ENCODE measurements at regions not wholly inside any gene's neighbourhood (a gene's known extent, or its start where the extent isn't known, plus 50 kb on each side); places are given as distances from the start of the nearest gene placed in this dataset.

DNA sequence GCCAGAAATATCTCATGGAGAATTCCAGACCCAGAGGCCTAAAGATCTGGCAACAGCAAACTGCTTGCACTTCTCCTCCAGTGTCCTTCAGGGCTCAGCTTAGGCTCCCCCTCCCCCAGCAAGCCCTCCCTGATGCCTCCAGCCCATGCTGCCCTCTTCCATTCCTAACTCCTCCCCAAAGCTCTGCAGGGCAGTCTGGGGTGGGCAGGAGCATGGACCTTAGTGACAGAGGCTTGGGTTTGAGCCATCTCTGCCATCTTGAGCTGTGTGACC is 436.8 kb downstream of the PTPRU start:
- no peak for DNase-seq (ENCODE audit: low read depth, low spot score)

DNA sequence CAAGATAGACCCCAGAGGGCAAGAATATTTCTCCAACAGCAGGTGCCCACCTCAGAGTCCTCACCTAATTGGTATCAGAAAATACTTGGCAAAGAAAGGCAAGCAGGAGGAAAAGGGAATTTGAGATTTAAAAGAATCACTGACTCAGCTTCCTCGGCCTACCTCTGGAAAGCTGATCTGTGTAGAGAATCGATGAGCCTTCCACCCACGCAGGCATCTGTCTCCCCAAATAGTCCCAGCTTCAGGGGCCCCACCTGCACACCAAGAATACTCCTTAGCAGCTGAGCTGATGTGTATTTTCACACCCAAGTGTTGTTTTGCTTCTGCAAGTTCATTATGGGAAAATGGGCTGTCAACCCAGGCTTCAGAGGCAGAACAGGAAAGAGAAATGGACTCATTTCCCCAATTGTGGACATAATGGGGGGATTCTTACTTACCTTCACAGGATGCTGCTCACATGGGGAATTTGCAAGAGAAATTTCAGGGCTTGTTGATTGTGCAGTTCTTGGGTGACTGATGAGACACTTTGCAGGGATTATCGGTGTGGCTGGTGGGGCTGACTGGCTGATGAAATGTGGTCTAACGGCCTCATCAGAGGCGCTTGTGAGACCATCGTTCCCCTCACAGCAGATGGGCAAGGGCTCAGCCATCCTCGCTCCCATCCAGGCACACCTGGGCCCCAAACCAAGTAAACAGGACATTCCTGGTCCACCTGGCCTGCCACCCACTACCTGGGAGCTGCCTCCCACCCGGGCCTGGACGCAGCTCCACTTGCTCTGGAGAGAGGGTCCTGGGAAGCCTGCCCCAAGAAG is 436.3 kb downstream of the PTPRU start:
- DNase-seq (ENCODE audit: low read depth, low spot score): no peak

DNA sequence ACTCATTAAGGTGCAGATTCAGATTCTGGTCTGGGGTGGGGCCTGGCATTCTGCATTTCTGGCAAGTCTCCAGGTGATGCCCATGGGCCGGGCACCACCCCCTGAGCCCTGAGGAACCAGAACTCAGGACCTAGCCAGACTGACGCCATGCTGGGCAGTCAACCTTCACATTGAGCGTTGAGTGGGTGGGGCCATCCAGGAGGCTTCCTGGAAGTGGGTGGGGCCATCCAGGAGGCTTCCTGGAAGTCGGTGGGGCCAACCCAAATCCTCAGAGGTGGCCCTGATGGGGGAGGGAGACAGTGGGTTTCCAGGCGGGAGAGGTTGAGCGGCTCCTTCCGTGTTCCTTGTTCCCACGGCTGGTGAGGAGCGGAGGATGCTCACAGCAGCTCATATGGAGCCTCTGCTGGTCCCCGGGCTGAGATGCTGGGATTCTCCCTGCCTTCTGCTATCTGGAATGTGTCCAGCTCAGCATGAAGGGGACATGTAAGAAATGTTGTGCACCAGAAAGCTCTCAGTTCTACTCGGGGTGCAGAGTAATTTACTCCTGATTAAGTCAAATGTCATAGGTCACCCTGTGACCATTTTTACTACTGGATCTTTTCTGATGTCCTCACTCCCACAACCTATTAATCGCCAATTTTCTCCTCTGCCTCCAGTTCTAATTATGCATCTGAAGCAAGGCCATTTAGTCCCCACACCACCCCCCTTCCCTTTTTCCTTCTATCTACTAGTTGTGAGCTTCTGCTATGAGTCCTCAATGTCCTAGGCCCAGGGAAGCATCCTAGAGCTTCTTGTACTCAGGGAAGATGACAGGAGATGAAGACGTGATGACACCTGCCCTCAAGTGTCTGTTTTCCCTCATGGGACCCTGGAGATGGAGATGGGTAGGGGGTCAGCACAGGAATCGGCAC is 435.4 kb downstream of the PTPRU start:
- no peak for DNase-seq (ENCODE audit: low read depth, low spot score)

DNA sequence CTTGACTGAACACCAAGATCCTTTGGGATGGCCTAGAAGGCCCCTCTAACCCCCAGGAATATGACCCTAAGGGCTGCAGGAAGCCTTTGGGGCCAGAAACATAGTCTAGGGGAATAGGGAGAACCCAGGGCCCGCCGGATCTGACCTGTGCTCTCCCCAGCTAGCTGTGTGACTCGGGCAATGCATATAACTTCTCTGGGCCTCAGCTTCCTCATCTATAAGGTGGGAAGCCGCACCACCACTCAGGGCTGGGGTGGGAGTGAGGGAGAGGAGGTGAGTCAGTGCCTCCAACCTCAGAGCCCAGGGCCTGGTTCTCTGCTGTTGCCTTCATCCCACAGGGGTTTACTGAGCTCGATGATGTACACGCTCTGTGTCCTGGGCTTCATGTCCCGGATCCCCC is 434.4 kb downstream of the PTPRU start:
- no peak for DNase-seq (ENCODE audit: low read depth, low spot score)

DNA sequence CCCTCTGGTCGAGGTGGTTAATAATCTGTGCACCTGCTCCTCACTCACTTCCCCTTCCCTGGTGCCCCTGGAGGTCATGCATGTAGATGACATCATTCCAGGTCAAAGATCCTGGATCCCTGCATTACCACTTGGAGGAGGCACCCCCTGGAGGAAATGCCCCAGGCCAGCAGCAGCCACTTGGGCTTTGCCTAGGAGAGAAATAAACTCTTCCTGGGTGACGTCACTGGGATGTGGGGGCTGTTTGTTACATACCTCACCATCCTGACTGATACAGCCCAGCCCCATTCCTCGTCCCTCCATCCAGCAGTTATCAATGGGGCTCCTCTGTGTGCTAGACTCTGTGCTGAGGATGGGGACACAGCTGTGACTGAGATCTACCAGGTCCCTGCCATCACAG is 433.6 kb downstream of the PTPRU start:
- no peak for DNase-seq (ENCODE audit: low read depth, low spot score)

DNA sequence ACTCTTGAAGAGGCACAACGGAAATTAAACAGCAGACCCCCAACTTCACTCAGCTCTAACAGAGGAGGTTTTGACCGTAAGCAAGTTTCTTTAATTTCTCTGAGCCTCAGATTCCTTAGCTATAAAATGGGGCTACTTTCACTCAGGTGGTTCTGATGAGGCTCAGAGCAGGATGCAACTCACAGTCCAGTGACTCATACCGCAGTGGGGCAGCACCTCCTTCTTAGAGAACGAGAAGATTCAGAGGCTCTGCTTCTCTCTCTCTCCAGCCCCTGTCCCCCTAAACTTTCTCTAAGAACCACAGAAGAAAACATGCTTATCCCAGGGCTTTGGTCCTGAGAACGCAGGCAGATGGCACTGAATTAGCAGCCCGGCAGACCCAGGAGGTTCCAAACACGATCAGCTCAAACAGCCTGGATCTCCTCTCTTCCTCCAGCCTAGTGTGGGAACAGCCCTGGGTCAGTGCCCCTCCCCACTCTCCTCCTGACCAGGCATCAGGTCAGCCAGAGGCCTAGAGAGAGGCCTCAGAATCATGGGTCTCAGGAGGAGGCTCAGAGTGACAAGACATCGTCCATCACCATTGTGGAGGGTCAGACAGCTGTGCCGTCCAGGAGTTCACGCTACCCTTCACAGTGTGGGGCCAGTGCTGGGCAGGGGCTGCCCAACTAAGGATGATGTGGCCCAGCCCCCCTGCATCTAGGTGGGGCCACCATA is 433.0 kb downstream of the PTPRU start:
- DNase-seq (ENCODE audit: low read depth, low spot score): no peak

DNA sequence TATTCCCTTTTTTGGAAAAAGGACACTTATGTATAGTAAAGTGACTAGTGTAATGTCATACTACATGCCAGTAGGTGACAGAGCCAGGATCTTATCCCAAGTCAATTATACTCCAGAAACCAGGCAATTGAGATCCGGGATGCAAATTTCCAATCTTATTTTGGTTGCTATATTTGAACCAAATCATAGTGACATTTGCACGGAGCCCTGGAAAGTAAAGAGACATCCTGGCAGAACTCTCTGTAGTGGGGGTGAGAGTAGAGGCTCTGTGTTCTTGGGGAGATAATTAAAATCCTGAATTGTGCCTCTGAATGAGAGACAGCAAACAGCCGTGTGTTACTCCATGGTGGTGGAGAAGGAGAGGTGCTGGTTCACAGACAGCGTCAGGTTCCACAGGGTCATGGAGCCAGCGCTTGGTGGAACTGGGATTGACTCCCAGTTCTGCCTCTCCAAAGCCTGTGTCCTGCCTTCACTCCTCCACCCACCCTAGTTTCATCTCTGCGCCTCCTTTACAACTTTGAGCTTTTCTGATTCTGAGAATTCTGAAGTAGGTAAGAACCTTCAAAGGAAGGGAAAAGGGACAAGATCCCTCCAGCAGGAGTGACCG is 432.3 kb downstream of the PTPRU start:
- no peak for DNase-seq (ENCODE audit: low read depth, low spot score)

DNA sequence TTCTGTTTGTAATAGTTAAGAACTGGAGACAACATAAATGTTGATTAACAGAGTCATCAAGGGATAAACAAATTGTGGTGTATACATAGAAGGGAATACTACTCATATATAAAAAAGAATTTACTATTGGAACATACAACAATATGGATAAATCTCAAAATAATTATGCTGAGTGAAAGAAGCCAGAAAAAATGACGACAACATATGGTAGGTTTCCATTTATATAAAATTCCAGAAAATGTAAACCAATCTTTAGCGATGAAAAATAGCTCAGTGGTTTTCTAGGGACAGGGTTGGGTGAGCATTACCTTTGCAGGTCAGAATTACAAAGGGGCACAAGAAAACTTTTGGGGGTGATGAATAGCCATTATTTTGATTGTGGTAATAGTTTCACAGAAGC is 431.6 kb downstream of the PTPRU start:
- DNase-seq (ENCODE audit: low read depth, low spot score): no peak

DNA sequence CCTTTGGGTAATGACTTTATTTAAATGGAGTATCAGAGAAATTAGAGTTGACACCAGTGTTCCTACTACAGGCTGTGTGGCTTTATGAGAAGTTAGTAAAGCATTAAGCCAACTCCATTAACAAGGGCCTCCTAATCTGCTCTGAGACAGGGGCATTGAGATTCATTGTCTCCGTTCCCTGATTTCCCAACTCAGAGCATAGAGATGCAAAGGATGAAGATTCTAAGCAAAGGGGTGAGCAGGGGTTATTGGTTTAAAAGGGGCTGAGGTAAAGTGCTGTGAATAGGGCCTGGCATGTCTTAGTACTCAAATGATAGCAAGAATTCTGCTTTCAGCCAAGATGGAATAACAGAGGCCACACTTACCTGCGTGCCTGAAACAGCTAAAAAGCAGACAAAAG is 428.4 kb downstream of the PTPRU start:
- no peak for DNase-seq (ENCODE audit: low read depth, low spot score)

DNA sequence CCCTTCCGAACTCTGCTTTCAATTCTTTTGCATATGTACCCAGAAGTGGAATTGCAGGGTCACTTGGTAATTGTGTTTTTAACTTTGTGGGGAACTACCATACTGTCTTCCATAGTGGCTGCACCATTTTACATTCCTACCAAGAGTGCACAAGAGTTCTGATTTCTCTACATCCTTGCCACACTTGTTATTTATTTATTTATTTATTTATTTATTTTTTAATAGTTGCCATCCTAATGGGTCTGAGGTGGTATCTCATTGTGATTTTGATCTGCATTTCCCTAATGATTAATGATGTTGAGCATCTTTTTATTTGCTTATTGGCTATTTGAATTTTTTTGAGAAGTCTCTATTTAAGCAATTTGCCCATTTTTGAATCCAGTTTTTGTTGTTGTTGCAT is 422.4 kb downstream of the PTPRU start:
- no peak for DNase-seq (ENCODE audit: low read depth, low spot score)

DNA sequence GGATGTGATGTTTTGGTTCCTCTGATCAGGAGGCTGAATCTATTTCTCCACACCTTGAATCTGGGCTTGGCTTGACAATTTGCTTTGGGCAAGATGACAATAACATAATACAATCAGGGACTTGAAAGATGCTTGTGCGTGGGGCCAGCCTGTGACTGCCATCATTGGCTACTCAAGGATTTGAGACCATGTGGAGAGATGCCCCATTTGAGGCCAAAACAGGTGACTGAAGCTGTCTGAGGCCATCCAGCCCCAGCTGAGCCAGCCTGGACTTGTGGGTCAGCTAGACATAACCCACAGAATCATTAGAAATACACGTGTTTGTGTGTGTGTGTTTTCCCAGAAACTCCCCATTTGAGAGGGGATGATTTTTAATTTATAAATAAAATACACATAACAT is 421.5 kb downstream of the PTPRU start:
- DNase-seq (ENCODE audit: low read depth, low spot score): no peak

DNA sequence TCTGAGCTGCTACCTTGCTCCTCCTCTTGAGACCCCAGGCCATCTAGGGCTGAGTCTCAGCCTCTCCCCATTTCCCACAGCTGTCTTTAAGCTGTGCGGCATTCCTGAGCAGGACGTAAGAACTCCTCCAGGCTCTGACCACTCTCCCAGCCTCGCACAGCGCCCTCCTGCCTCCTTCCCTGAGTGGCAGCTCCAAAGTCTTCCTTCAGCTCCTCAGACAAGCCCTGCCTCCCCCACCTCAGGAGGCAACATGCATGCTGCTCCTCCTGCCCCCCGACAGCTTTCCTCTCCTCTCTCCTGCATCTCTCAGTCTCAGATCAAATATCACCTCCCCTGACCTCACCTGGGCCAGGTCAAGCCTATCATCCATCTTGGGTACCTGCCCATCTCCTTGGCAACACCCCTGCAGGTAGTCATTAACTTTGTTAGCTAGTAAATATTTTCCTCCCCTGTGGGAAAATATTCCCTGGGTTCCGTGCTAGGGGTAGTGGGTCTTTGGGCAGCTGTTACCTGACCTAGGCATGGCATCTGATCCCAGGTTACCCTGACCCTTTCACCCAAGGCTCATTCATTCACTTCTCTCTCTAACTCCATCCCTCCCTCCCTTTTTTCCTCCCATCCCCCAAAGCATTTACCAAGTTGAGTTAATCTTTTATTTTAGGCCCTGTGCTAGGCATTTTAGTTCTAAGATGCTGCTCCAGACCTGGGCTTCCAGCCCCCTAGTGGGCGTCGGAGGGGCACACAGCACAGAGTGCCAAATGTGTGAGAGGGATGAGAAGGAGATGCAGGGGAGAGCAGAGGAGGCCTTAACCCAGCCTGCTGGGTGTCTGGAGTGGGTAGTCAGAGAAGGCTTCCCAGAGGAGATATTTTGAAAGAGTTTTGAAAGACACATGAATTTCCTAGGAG is 419.9 kb downstream of the PTPRU start:
- DNase-seq (ENCODE audit: low read depth, low spot score): peak; percentile 25

DNA sequence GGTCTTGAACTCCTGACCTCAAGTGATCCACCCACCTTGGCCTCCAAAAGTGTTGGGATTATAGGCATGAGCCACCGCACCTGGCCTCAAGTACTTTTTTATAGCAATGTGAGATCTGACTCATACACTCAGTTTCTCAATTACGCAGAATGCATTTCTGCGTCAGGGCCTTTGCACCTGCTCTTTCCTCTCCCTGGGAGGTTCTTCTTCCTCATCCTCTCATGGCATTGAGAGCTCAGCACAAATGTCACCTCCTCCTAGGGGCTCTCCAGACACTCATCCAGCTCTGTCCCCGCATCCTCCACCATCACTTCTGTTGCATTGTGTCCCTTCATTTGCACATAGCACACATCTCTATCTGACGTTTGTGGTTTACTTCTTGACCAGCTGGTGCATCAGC is 418.8 kb downstream of the PTPRU start:
- DNase-seq (ENCODE audit: low read depth, low spot score): no peak

DNA sequence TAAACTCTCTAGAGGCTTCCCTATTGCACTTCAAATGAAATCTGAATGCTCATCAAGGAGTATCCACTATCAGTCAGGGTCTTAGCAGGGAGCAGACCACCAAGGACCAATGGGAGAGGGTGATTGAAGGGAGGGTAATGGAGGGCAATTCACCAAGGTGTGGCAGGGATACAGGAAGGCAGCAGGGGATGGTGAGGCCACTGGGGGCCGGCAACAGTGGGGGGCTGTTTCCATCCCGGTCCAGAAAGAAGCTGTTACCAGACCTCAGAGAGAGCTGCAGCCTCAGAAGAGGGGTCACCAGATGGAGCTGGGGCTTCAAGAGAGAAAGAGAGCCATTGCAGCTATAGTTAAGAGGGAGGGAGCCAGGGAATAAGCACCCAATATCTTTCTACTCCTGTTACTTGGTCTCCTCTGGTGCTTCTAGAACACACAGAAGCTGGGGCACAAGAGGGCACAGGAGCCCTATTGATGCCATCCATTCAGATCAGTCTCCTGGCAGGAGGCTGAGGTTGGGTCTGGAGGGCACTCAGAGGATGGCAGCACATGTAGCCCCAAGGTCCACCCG is 417.6 kb downstream of the PTPRU start:
- no peak for DNase-seq (ENCODE audit: low read depth, low spot score)

DNA sequence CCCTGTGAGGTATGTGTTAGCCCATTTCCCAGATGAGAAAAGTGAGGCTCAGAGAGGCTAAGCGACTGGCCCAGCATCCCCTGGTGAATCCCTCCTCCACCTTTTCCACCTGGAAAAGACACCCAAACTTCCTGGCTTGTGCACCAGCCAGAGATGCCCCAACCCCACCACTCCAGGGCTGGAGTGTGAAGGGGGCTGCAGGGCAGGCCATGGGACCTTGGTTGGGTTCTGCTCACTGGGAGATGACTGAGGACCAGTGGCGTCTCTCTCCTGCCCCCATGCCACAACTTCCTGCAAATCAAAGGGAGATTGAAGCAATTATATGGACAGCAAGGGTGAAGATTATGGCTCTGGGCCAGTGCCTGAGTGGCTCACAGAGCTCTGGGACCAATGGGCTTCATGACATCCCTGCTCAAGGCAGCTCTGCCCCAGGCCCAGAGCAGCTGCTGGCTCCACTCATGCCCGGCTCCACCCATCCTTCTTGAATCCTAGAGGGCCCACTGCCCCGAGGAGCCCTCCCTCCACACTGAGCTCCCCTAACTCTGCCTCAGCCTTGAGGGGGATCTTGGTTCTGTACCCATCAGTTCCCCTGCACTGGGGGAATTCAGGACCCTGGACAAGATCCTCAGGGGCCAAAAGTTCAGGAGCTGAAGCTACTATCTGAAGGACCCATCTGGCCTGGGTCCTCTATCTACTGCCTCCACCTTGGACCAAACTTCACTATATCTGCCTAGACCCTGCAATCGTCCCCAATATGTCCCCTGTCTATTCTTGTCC is 416.9 kb downstream of the PTPRU start:
- DNase-seq (ENCODE audit: low read depth, low spot score): no peak

DNA sequence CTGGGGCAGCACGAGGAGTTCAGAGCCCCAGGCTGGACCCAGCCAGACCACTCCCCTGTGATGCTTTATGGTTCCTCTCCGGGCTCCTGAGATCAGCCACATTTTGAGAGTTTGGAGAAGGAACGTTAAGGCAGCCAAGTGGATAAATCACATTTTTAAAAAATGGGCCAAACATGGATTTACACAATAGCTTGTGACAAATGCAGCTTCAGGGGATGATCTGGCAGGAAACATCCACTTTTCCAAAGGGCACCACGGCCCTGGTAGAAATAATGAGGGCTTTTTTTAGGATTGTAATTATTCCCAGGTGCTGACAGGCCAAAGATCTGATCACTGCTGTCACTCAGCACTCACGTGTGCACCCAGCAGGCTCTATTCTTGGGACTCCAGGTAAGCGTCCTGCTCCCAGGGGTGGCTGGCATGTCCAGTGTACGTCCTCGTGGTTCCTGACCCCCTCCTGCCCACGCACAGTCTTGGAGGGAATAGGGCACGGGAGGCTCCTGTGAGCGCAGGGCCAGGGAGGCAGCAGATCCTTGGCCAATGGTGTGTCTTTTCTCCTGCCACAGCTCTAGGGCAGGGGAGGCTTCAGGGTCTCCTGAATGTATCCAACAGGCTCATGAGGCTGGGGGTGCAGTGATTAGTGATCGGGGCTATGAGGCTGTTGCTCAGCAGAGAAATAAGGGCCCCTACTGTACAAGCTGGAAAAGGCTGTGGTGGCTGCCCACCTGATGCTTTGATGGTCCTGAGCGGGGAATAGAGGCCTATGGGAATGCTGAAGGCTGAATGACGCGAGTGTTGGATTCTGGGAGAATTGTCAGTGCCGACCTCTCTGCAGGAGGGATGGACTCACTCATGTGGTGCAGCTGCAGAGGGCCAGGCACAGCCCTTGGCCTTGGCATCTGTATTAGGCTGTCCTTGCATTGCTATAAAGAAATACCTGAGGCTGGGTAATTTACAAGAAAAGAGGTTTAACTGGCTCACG is 415.7 kb downstream of the PTPRU start:
- no peak for DNase-seq (ENCODE audit: low read depth, low spot score)

DNA sequence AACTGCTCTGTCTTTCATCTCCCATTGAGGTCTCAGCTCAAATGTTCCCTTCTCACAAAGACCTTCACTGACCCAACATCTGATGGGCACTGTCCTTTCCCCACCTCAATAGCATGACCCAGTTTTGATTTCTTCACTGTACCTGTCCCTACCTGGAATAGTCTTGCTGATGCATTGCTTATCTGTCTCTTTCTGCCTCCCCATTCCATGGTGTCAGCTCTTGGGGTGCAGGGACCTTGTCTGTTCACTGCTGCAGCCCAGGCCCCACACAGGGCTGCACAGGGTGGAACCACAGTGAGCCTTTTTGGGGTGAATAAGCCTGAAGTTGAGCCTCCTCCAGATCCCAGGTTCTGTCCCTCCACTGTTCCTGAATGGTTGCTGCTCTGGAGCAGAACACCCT is 414.9 kb downstream of the PTPRU start:
- DNase-seq (ENCODE audit: low read depth, low spot score): no peak

DNA sequence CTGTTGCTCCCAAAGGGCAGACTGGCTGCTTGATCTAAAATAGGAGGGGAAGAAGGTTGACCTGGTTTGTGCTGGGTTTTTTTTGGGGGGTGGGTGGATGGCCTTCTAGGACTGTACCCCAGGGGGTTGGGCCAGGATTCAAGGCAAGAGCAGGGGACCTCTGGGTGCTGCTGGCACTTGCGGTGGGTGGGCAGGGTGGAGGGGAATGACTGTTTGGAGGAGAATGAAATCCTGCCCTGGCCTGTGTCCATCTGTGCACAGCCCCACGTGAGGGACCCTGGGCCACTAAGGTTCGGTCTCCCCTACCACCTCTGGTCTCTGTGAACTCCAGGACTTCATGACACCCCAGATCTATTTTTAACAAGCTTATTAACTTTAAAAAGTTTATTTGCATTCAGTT is 414.2 kb downstream of the PTPRU start:
- no peak for DNase-seq (ENCODE audit: low read depth, low spot score)

DNA sequence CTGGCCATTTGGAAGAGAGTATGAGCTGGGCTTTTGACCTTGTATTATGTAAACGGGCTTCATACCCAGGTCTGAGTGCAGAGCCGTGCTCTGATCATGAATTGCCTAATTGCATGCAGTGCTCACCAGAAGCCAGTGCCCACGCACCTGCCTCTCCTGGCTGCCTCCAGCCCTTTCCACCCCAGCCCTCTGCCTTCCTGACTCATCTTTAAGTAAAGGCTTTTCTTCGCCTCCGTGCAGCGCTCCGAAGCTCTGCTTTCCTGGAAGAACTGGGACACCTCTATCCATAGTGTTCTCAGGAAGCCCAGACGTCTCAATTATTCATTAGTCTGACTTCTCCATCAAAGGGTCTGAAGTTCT is 413.7 kb downstream of the PTPRU start:
- no peak for DNase-seq (ENCODE audit: low read depth, low spot score)

Measured in astrocyte of the hippocampus (primary cell).